ENCODE measurements at regions not wholly inside any gene's neighbourhood (a gene's known extent, or its start where the extent isn't known, plus 50 kb on each side); places are given as distances from the start of the nearest gene placed in this dataset.

DNA sequence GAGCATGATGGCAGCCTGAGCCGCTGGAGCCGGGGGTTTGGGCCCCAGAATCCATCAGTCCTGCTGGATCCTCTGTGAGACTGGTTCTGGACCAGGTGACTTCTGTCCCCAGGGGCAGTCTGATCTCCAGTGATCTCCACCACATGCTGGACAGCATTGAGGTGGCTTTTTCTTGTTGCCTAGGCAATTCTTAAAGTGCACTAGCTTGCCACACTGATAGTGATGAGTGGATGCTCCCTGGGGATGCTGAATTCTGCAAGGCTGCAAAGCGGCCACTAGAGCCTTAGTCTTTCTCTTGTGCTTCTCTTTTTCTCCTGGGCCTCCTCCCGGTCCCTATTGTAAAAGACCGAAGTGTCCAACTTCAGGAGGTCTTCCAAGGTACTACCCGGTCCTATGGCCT, 70.4 kb upstream of the ATP11B start:
- peaks cover 10% of the 10 kb centered on the region for H3K9me3 ChIP-seq (ENCODE audit: control insufficient read depth, low read length)
- no peak overlapping the region for H3K4me3 ChIP-seq (ENCODE audit: low read length)
- Mint-ChIP-seq H3K27ac (no peak overlapping the region), H3K27me3 (ENCODE audit: insufficient read depth) (peaks cover 74% of the 10 kb centered on the region), H3K4me3 (no peak overlapping the region), H3K36me3 (ENCODE audit: low read depth) (no peaks in the 10 kb centered on the region), H3K9me3 (peaks cover 2% of the 10 kb centered on the region), H3K4me1 (peaks cover 19% of the 10 kb centered on the region)
- WGBS, 2 experiments (ENCODE audit: insufficient coverage in 1 of 2, insufficient read length in 1 of 2): 91 to 92% methylated on average over 4 to 6 of the region's 6 CpGs
- DNase-seq: no peak
- no peak overlapping the region for H3K9ac ChIP-seq (ENCODE audit: extremely low read depth, low read length, poor library complexity, severe bottlenecking)
- H3K36me3 ChIP-seq (ENCODE audit: control insufficient read depth, insufficient read depth, low read length): no peaks in the 10 kb centered on the region
- H3K27me3 ChIP-seq (ENCODE audit: control insufficient read depth, insufficient read depth, low read length, poor library complexity, severe bottlenecking): peaks cover 49% of the 10 kb centered on the region
- H3K27ac ChIP-seq (ENCODE audit: low read depth, low read length): no peak overlapping the region
- peak; percentile 39 for TF ChIP-seq CTCF (conservative IDR thresholded peaks at IDR 0.05)
- H3K4me1 ChIP-seq (ENCODE audit: control insufficient read depth, insufficient read depth, low read length): peaks cover 17% of the 10 kb centered on the region

GRCh38 chr3:182723596-182723995, 69.7 kb upstream of the ATP11B start:
- no peak overlapping the region for H3K27ac Mint-ChIP-seq
- Histone ChIP-seq H3K4me1 (ENCODE audit: control insufficient read depth, insufficient read depth, low read length) (peaks cover 17% of the 10 kb centered on the region), H3K27ac (ENCODE audit: low read depth, low read length) (no peak overlapping the region), H3K36me3 (ENCODE audit: control insufficient read depth, insufficient read depth, low read length) (no peaks in the 10 kb centered on the region), H3K4me3 (ENCODE audit: low read length) (no peak overlapping the region), H3K9me3 (ENCODE audit: control insufficient read depth, low read length) (peaks cover 10% of the 10 kb centered on the region), H3K27me3 (ENCODE audit: control insufficient read depth, insufficient read depth, low read length, poor library complexity, severe bottlenecking) (peaks cover 42% of the 10 kb centered on the region), H3K9ac (ENCODE audit: extremely low read depth, low read length, poor library complexity, severe bottlenecking) (no peak overlapping the region)
- TF ChIP-seq CTCF (conservative IDR thresholded peaks at IDR 0.05): no peak
- no peaks in the 10 kb centered on the region for H3K36me3 Mint-ChIP-seq (ENCODE audit: low read depth)
- no peak overlapping the region for H3K4me3 Mint-ChIP-seq
- 93 to 97% methylated on average over 2 to 4 of the region's 4 CpGs for WGBS, 2 experiments (ENCODE audit: insufficient coverage in 1 of 2, insufficient read length in 1 of 2)
- peaks cover 19% of the 10 kb centered on the region for H3K4me1 Mint-ChIP-seq
- H3K27me3 Mint-ChIP-seq (ENCODE audit: insufficient read depth): peaks cover 68% of the 10 kb centered on the region
- H3K9me3 Mint-ChIP-seq: peaks cover 2% of the 10 kb centered on the region
- DNase-seq: no peak

DNA sequence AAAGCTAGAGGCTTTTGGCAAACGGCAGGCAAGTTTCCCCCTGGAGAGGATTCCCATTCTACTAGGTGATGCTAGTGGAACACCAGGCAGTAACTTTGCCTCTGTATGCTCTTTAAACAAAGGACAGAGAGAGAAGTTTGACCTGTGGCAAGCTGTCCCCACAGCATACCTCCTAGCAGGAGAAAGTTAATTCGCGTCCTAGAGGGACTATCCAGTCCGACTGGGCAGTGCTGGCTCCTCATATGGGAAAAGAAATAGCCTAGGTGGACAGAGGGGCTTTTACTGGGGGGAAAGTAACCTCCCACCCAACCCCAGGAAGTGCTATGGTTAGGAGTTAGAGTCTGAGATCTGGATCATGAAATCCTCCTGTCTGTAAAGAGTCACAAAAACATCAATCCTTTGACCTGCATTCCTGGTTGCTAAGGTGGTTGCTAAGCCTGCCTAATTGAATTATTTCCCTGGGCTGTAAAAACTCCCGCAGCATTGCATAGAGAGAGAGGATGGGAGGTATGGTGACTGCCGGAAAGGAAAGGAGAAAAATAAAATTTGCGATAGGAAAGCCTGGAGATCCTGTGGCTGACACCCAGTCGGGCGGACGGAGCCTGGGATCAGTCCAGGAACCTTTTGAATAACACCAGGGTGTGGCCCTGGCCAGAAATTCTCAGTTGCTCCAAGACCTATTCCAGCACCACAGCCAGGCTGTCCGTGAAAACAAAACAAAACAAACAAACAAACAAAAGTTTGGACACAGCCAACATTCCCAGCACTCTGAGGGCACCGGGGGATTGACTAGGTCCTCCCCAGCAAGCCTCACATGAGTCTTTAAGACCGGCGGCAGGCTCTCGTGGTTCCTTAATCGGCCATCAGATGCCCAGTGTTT, 67.7 kb upstream of the ATP11B start:
- 61 to 74% methylated on average over 10 to 16 of the region's 16 CpGs for WGBS, 2 experiments (ENCODE audit: insufficient coverage in 1 of 2, insufficient read length in 1 of 2)
- no peak overlapping the region for H3K27ac Mint-ChIP-seq
- H3K9ac ChIP-seq (ENCODE audit: extremely low read depth, low read length, poor library complexity, severe bottlenecking): peak overlapping the region; percentile 29
- DNase-seq: peak; percentile 73
- peaks cover 36% of the 10 kb centered on the region for H3K27me3 ChIP-seq (ENCODE audit: control insufficient read depth, insufficient read depth, low read length, poor library complexity, severe bottlenecking)
- no peak for TF ChIP-seq CTCF (conservative IDR thresholded peaks at IDR 0.05)
- peak overlapping the region; percentile 70 for H3K27ac ChIP-seq (ENCODE audit: low read depth, low read length)
- no peaks in the 10 kb centered on the region for H3K36me3 Mint-ChIP-seq (ENCODE audit: low read depth)
- no peak overlapping the region for H3K4me3 Mint-ChIP-seq
- peaks cover 59% of the 10 kb centered on the region for H3K27me3 Mint-ChIP-seq (ENCODE audit: insufficient read depth)
- H3K4me1 ChIP-seq (ENCODE audit: control insufficient read depth, insufficient read depth, low read length): peaks cover 12% of the 10 kb centered on the region
- H3K4me3 ChIP-seq (ENCODE audit: low read length): no peak overlapping the region
- H3K36me3 ChIP-seq (ENCODE audit: control insufficient read depth, insufficient read depth, low read length): no peaks in the 10 kb centered on the region
- H3K9me3 Mint-ChIP-seq: no peaks in the 10 kb centered on the region
- H3K4me1 Mint-ChIP-seq: peaks cover 13% of the 10 kb centered on the region
- peaks cover 10% of the 10 kb centered on the region for H3K9me3 ChIP-seq (ENCODE audit: control insufficient read depth, low read length)
